ACHN (cell line): ENCODE measurements at regions not wholly inside any gene's neighbourhood (a gene's known extent, or its start where the extent isn't known, plus 50 kb on each side); places are given as distances from the start of the nearest gene placed in this dataset.

Experiments
- DNase-seq: peaks from one replicate; pipeline ENCODE4 v3.0.0-alpha.2; 2015
- in situ Hi-C: cut with HindIII; loops from 2 replicates; pipeline ENCODE4 v1.10.0; 2017; ENCODE audit warnings: low sequenced_read_pairs, low pct_ligation_motif_present, low pct_unique_long_range_greater_than_20kb

DNA sequence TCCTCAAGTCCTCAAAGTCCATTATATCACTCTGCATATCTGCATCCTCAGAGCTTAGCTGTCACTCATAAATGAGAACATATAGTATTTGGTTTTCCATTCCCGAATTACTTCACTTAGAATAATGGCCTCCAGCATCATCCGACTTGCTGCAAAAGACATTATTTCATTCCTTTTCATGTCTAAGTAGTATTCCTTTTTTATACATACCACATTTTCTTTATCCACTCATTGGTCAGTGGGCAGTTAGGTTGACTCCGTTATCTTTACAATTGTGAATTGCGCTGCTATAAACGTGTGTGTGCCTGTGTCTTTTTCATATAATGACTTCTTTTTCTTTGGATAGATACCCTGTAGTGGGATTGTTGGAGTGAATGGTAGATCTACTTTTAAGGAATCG is 117.2 kb downstream of the OR2K2 start:
- in situ Hi-C loops = no loop called here
- DNase-seq = no peak

DNA sequence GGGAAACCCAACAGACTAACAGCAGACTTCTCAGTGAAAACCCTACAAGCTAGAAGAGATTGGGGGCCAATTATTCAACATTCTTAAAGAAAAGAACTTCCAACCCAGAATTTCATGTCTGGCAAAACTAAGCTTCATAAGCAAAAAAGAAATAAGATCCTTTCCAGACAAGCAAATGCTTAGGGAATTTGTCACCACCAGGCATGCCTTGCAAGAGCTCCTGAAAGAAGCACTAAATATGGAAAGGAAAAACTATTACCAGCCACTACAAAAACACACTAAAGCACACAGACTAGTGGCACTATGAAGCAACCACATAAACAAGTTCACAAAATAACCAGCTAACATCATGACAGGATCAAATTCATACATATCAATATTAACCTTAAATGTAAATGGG is 131.1 kb downstream of the OR2K2 start:
- no peak for DNase-seq
- in situ Hi-C loops = no loop called here

DNA sequence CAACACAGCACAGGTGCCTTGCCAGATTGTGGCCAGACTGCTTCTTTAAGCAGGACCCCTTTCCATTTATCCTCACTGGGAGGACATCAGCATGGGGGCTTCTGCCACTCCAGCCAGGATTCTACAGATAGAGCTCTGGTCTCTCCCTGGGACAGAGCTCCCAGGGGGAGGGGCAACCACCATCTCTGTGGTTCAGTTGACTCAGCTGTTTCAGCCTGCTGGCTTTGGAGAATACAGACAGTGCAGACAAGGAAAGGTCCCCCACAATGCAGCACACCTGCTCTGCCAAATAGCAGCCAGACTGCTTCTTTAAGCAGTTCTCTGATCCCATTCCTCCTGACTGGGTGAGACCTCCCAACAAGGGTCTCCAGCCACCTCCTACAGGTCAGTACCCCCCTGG is 132.8 kb downstream of the OR2K2 start:
- no peak for DNase-seq

DNA sequence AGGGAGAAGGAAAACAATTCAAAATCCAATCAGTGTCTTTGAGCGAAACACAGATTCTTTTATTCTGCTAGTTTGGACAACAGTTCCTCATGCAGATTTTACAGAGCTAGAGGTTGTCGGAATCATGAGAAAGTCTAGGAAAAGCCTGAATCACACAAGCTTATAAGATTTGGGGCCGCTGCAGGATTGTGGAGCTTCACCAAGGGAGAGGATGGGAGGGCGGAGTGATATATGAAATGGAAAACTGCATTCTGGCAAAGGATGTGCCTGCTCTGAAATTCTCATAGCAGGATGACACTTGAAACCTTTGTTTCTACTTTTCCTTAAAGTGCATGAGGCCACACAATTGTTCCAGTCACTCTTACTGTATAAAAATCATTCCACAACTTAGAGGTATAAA is 134.3 kb downstream of the OR2K2 start:
- DNase-seq = no peak
- in situ Hi-C loops = no loop called here

More for the DNA sequence above, 132.8 kb downstream of the OR2K2 start:
- in situ Hi-C loops = no loop called here

DNA sequence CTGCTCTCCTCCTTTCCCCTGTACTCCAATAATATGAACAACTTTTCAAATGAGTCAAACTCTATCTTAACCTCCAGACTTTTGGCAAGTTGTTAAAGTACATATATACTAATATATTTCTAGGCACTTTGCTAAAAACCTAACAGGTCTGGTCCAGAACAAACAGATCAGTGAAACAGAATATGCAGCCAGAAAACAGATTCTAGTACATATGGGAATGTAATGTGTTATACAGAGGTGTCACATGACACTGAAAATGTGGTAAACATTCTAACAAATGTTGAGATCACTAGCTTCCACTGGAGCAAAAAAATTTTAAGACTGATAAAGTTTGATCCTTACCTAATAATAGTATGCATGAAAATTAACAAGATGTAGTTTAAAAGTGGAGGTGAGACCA is 136.9 kb downstream of the OR2K2 start:
- in situ Hi-C loops = no loop called here
- no peak for DNase-seq

DNA sequence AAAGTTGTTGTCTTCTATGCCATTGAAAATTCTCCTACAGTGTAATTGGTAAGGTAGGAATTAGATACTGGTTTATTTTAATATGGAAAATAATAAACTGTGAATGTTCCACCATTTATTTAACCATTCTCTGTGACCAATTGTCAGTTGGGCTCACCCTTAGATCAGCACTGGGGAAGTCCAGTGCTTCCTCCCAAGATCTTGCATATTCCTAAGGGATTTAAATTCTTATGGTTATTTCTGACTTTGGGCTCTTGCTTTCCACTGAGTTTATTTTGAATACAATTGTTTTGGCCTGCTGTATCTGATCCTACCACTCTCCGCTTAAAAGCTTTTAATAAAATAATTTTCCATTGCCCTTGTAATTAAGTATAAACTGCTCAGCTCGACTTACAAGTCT is 137.4 kb downstream of the OR2K2 start:
- no peak for DNase-seq
- in situ Hi-C loops = no loop called here

DNA sequence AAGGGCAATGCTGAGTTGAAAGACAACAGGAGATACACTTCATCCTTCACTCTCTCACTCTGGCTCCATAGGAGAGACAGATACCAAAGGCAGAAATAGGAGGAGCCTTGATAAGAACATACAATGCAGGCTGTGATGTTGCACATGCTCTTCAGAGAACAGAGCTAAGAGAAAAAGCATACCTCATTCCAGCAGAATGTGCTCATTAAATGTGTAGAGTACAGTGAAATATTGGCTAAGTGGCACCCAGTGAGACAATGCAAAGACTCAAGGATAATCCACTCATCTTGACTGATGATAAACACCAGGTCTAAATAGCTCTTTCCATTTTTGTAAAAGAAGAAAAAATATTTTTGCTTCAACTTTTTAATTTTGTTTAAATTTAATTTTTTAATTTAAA is 139.7 kb downstream of the OR2K2 start:
- in situ Hi-C loops = no loop called here
- DNase-seq = no peak

DNA sequence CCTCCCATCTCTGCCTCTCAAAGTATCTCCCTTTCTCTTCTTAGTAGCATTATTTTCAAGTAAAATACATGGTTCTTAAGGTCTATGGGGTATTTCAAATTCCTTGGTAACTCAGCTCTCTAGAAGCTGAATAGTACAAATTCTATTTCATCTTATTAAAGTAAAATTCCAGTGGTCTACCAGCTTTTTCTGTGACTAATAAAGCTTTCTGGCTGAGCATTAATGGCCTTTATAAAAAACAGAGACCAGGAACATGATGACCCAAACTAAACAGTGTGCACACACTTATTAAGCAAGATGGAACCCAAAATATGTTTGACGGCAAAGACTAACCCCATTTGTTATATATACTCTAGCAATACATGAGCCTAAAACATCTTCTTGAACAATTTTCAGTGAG is 142.6 kb downstream of the OR2K2 start:
- DNase-seq = no peak
- in situ Hi-C loops = no loop called here

DNA sequence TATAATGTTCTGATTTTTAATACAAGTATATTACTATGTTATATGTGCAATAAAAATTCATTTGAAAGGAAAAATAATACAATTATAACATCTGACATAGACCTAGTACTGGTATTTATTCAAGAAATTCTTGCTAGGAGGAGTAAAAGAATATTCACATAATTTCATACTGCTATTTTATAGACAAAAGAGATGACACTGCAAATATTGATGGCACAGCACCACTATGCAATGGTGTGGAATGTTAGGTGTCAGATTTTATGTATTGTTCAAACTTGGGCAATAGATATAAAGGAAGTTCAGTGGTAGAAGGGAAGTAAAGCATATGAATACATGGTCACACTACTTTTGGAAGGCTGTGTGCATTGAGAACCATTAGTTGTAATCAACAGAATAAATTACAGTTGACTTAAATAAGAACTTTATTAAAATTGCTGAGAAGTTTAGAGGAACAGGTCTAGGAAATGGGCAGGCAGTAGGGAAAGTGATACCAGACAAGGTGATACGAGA is 143.9 kb downstream of the OR2K2 start:
- no peak for DNase-seq
- in situ Hi-C loops = no loop called here

DNA sequence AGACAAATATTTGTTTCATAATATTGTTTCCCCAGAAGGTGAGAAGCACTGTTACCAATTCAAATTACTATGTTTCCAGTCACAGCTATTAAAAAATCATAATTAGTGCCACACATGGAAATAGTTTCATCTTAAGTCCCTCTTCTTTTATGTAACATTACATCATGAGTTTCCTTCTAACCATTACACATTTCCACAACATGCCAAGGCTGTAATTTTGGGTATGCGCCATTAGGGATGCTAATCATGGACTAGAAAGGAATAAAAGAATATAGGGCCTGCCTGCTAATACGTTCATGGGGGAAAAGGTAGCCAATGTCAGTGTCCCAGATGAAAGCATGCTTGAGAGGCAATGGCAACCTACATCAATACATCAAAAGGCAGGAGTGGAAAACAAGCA is 142.5 kb upstream of the LPAR1 start:
- DNase-seq = no peak
- in situ Hi-C loops = no loop called here

DNA sequence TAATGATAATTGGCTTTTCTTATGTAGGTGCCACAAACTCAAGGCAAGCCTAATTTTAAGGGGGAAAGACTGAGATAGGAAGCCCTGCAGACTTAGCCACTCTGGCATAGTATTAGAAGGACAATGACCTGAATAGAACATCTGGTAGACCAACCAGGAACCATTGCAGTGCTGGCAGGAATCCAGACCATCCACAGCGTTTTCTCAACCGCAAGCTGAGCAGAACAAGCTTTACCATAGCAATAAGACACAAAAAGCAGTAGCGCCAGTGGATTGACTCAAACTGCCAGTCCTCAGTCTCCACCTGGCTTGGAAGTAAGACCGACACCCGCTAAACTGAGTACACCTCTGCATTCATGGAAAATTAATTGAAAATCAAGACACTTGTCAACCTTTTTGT is 141.3 kb upstream of the LPAR1 start:
- no peak for DNase-seq
- in situ Hi-C loops = no loop called here

DNA sequence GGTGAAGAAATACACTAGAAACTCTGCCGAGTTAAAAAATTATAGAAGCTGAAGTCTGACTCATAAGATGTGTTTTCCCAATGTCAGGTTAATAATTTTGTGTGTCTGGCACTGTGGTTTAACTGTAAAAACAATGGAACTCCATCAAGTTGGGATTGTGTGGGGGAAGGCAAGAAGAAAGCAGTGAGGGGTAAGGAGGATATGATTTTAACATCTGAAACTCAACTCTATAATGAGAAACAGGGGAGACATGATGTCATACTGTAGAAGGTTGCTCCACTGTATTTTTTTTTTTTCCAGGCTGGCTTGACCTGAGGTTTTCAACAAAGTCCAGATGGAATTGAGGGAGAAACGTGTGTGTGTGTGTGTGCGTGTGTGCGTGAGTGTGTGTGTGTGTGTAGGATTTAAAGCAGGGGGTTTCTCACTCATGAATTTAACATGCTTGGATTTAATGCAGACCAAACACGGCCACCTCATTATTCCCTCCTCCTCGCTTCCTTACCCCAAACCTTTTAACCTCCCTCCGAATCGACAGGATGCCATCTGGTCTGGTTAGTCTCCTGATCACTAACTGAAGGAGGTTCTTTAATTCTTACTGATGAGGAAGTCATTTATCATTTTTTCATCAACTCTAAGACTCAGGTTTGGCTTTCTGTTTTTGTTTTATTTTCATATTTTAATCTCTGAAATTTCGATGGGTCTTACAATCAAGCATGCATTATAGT is 140.2 kb upstream of the LPAR1 start:
- DNase-seq = peak; percentile 93
- in situ Hi-C loops = no loop called here

DNA sequence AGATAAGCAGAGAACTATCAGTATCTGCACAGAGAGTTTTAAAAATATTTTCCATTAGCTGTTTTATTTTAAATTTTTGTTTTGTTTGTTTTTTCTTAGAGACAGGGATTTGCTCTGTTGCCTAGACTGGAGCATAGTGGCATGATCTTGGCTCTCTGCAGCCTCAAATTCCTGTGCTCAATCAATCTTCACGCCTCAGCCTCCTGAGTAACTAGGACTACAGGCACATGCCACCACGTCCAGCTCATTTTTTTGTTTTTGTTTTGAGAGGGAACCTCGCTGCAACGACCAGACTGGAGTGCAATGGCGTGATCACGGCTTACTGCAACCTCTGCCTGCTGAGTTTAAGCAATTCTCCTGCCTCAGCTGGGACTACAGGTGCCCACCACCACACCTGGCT is 138.2 kb upstream of the LPAR1 start:
- DNase-seq = no peak
- in situ Hi-C loops = no loop called here

DNA sequence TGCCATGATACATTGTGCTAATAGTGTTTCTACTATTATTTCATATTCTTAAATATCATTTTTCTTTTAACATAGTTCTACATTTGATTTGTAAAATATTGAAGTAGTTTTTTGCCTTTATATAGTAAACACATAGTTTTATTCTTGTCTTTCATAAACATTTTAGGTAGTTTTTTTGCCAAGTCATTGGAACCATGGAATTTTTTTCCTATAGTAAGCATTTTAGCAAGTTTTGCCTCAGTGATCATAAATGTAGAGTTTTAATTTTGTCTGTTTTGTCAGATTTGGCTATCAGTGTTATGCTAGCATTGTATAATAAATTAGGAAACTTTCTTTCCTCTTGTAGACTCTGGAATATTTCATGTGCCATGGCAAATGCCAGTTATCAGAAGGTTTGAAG is 137.1 kb upstream of the LPAR1 start:
- in situ Hi-C loops = no loop called here
- DNase-seq = no peak

DNA sequence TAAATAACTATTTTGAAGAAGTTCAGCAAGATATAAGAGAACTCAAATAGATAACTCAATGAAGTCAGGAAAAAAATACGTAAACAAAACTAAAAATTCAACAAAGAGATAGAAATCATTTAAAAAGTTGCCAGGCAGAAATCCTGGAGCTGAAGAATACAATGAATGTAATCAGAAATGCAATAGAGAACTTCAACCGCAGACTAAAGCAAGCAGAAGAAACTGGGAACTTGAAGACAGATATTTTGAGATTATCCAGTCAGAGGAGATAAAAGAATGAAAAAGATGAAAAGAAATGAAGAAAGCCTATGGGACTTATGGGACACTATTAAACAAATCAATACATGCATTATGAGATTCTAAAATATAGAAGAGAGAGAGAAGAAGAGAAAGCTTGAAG is 129.1 kb upstream of the LPAR1 start:
- in situ Hi-C loops = no loop called here
- DNase-seq = no peak

DNA sequence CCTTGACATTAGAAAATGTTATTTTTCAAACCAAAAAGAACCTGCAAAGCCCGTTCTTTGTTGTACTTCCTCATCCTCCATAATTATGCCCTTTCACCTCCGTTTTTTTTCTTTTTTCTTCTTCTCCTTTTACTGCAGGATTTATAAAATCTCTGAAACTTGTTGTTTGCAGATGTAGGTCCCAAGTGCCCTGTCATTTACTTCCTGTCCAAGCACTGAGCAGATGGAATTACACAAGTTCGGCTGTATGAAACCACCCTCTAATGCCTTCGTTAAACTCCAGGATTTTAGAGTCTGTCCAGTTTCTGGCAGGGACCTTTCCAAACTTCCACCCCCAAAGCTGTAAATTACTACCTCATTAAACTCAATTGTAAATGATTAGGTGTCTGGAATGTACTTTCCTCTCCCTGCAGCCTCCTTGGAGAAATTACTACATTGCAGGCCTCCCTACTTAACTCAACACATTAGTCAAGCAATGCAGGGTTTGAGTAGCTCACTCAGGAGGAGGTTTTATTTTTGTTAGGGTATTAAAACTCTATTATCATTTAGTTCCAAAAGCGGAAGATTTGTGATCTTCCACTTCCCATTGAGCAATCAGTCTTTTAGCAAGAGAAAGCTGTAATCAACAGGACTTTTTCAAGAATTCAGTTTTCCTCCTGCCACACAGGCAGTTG is 125.6 kb upstream of the LPAR1 start:
- DNase-seq = no peak
- in situ Hi-C loops = no loop called here

DNA sequence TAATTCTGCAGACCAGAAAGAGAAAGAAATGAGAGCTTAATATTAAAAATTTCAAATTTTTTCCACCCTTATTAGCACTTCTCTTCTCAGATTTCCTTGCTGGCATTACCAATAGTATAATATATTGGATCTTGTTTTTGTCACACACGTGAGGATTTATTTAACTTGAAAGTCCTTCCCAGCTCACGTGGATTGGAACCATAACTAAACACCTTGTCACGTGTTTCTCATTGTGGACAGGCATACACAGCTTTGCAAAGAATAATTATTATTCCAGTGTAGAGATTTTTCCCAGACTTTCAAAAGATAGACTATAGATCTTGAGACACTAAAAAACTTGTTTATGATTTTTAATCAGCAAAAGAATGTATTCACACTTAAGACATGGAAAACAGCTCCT is 123.8 kb upstream of the LPAR1 start:
- DNase-seq = no peak
- in situ Hi-C loops = no loop called here

DNA sequence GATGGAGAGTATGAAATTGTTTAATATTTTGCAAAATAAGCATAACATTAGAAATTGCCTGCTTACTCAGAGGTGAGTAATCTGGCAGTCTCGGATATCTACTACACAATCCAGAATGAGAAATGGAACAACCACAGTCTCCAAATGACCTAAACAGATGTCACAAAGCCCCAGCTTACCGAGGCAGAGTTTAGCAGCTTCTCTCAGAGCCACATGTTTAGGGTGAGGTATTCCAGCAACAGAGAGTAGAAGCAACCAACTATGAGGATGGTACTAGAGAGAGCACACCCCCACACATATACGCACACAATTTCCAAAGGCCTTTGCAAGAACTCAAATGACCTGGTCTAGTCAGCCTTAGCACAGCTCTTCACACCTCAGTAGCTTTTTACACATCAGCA is 122.7 kb upstream of the LPAR1 start:
- in situ Hi-C loops = no loop called here
- DNase-seq = peak; percentile 26

DNA sequence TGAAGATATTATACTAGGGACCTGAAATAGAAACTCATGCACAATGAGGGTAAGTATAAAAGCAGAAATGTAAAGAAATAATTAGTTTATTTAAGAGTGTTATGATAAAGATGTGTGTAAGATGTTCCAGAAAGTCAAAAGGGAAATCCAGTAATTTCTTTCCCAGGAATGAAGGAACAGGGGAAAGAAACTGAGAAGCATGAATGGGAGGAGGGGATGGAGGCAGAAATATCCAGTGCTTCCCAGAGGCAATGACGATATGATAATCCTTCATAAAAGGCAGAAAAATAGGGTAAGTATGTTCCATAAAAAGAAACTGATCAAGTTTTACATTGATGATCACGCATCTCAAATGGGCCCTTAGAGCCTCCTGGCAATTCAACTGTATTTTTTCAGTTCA is 120.7 kb upstream of the LPAR1 start:
- in situ Hi-C loops = no loop called here
- no peak for DNase-seq

DNA sequence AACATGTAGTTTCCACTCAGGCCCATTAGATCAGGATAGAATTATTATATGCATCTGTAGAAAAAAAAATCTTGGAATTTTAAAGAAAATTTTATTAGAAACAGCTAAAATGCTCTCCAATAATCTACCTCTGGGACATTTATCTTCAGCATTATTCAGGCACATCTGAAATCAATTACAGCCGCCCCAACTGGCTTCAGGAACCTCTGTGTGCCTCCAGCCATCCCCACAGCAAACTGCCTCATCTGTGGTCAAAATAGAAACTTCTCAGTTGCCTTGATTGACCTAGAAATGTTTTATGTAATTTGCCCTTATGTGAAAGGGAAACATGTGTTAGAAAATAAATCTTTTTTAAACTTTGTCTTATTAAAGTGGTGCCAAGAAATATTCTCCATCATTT is 120.1 kb upstream of the LPAR1 start:
- no peak for DNase-seq
- in situ Hi-C loops = no loop called here
